CD4-positive, alpha-beta memory T cell (primary cell): ENCODE measurements at regions not wholly inside any gene's neighbourhood (a gene's known extent, or its start where the extent isn't known, plus 50 kb on each side); places are given as distances from the start of the nearest gene placed in this dataset.

ENCODE experiments used
- CTCF ChIA-PET: fragments of 350-600 bp; sonication (Branson Sonifier 250); formaldehyde crosslinking; loops from one replicate; lab custom pipeline; 2021; ENCODE audit warnings: inconsistent platforms; ENCODE audit not compliant: partially characterized antibody; lab: Charles Lee
- POLR2A ChIA-PET: fragments of 350-600 bp; sonication (Branson Sonifier 250); formaldehyde crosslinking; loops from one replicate; lab custom pipeline; 2021; ENCODE audit not compliant: partially characterized antibody; lab: Charles Lee
- DNase-seq, 5 donors: peaks; one replicate each; pipeline versions ENCODE4 v3.0.0 to v3.0.0-alpha.2; 2020 to 2022; ENCODE audit warnings: mixed read lengths in 1 of 5
- H3K27ac ChIP-seq: one replicate; pipeline ENCODE4 v1.7.0; 2013; ENCODE audit warnings: low read depth, low read length
- H3K27me3 ChIP-seq: 2 replicates; pipeline ENCODE4 v1.7.0; 2013; ENCODE audit warnings: mild to moderate bottlenecking, low read length, moderate library complexity; ENCODE audit not compliant: insufficient read depth
- H3K36me3 ChIP-seq: 2 replicates; pipeline ENCODE4 v1.7.0; 2013; ENCODE audit warnings: mild to moderate bottlenecking, low read length, moderate library complexity; ENCODE audit not compliant: insufficient read depth
- H3K4me1 ChIP-seq: 2 replicates; pipeline ENCODE4 v1.7.0; 2013; ENCODE audit warnings: mild to moderate bottlenecking, low read length, moderate library complexity; ENCODE audit not compliant: insufficient read depth
- H3K4me3 ChIP-seq, 2 donors: one replicate each; pipeline ENCODE4 v1.7.0; 2013; ENCODE audit warnings: low read length in 2 of 2, mild to moderate bottlenecking in 1 of 2
- H3K9me3 ChIP-seq, 2 donors: one replicate each; pipeline ENCODE4 v1.7.0; 2013; ENCODE audit warnings: low read length in 2 of 2, control low read depth in 1 of 2; ENCODE audit not compliant: control insufficient read depth in 1 of 2
- H3K27ac Mint-ChIP-seq, 7 donors: one replicate each; pipeline ENCODE4 v1.8.0; 2020 to 2021; ENCODE audit warnings: mixed read lengths in 7 of 7, mild to moderate bottlenecking in 6 of 7, inconsistent platforms in 3 of 7, moderate library complexity in 3 of 7
- H3K27me3 Mint-ChIP-seq, 2 donors: one replicate each; pipeline ENCODE4 v1.8.0; 2020 to 2021; ENCODE audit warnings: mixed read lengths in 2 of 2
- H3K36me3 Mint-ChIP-seq, 2 donors: one replicate each; pipeline ENCODE4 v1.8.0; 2020 to 2021; ENCODE audit warnings: mixed read lengths in 2 of 2, inconsistent platforms in 1 of 2, mild to moderate bottlenecking in 1 of 2
- H3K4me1 Mint-ChIP-seq, 4 donors: one replicate each; pipeline ENCODE4 v1.8.0; 2020 to 2021; ENCODE audit warnings: mixed read lengths in 4 of 4, mild to moderate bottlenecking in 1 of 4
- H3K4me3 Mint-ChIP-seq, 8 donors: one replicate each; pipeline ENCODE4 v1.8.0; 2020 to 2021; ENCODE audit warnings: mixed read lengths in 8 of 8, mild to moderate bottlenecking in 7 of 8, moderate library complexity in 6 of 8, inconsistent platforms in 3 of 8
- H3K9me3 Mint-ChIP-seq, 8 donors: one replicate each; pipeline ENCODE4 v1.8.0; 2020 to 2021; ENCODE audit warnings: mixed read lengths in 8 of 8, mild to moderate bottlenecking in 5 of 8, inconsistent platforms in 3 of 8, moderate library complexity in 1 of 8
- intact Hi-C: fragments of 100-400 bp; cut with micrococcal nuclease; formaldehyde crosslinking; loops from one replicate; pipeline ENCODE4 v1.15.1; 2023

DNA sequence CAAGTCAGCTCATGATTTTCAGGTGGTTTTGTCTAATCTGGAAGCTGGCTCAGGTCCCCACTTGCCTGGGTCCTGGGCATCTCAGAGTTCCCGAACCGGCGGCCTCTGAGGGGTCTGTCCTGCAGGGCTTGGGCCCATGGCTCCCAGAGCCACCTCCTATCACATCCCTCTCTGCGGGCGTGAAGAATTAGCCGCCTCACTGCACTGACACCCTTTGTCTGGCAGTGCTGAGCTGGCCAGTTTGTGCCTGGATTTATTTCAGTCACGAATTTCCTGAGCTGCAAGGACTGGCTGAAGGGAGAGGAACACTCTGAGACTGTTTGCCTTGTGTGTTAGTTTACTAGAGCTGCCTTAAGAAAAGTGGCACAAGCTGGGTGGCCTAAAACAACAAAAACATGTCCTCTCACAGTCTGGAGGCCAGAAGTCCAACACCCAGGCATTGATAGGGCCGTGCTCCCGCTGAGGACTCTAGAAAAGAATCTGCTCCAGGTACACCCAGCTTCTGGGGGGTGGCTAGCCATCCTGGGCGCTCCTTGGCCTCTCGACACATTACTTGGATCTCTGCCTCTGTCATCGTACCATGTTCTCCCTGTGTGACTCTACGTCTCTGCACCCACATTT lies 217.5 kb upstream of the DYNLRB2 start:
- ChIA-PET CTCF (no interaction called here), POLR2A (no interaction called here)
- Histone ChIP-seq H3K36me3 (no peaks in the 10 kb centered on the region), H3K27me3 (no peaks in the 10 kb centered on the region), H3K4me3 (no peak overlapping the region), H3K9me3 (no peaks in the 10 kb centered on the region), H3K4me1 (no peaks in the 10 kb centered on the region), H3K27ac (no peak overlapping the region)
- Mint-ChIP-seq H3K27ac (peak overlapping the region in 1 of 7 donors; percentile 5), H3K9me3 (peaks cover 0 to 3% (median 0%) of the 10 kb centered on the region in 8 donors), H3K36me3 (no peaks in the 10 kb centered on the region), H3K4me3 (no peak overlapping the region), H3K27me3 (peaks cover 16 to 17% of the 10 kb centered on the region in 2 donors), H3K4me1 (no peaks in the 10 kb centered on the region)
- intact Hi-C loops, result no loop called here
- DNase-seq, result no peak

DNA sequence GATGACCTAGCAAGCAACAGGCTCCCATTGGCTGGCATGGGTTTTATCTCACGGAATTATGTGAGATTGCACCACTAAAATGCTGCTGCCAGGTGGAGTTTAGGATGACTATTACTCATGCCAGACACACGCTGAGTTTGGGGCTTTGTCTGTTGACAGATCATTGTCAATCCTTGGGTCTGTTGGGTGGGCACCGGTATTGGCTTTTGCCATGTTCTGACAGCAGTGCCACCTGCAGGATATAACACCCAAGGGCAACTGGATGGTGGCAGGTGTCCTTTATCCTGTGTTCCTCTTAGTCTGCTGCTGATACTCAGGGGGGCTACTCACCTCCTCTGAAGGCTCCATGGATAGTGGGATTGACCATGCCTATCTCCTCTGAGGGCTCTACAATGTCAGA lies 221.6 kb upstream of the DYNLRB2 start:
- no peak for DNase-seq
- H3K4me1 Mint-ChIP-seq, result peaks cover 0 to 2% (median 0%) of the 10 kb centered on the region in 4 donors
- no peaks in the 10 kb centered on the region for H3K36me3 Mint-ChIP-seq
- peaks cover 20 to 23% of the 10 kb centered on the region in 2 donors for H3K27me3 Mint-ChIP-seq
- H3K27me3 ChIP-seq, result no peaks in the 10 kb centered on the region
- peaks cover 0 to 3% (median 0%) of the 10 kb centered on the region in 8 donors for H3K9me3 Mint-ChIP-seq
- H3K4me3 Mint-ChIP-seq, result no peak overlapping the region
- no peaks in the 10 kb centered on the region for H3K4me1 ChIP-seq
- H3K27ac Mint-ChIP-seq, result no peak overlapping the region
- intact Hi-C loops, result no loop called here
- no peaks in the 10 kb centered on the region for H3K9me3 ChIP-seq
- no peak overlapping the region for H3K27ac ChIP-seq
- H3K36me3 ChIP-seq, result no peaks in the 10 kb centered on the region
- ChIA-PET CTCF (no interaction called here), POLR2A (no interaction called here)
- H3K4me3 ChIP-seq, result no peak overlapping the region

DNA sequence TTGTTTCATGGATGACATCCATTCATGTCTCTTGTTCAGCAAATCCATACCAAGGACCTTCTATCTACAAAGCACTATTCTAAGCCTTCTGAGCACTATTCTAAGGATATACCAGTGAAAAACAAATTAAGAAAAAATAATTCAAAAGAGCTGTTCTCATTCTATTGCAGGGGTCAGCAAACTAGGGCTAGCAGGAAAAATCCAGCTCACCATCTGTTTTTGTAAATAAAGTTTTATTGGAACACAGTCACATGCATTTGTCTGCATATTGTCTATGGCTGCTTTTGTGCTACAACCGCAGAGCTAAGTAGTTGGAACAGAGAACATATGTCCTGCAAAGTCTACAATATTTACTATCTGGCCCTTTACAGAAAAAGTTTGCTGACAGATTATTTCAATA lies 222.7 kb upstream of the DYNLRB2 start:
- no peak overlapping the region for H3K4me3 ChIP-seq
- H3K27me3 ChIP-seq, result no peaks in the 10 kb centered on the region
- POLR2A ChIA-PET, result no interaction called here
- Mint-ChIP-seq H3K27ac (no peak overlapping the region), H3K27me3 (peaks cover 19 to 23% of the 10 kb centered on the region in 2 donors), H3K4me3 (no peak overlapping the region), H3K9me3 (peaks cover 0 to 3% (median 0%) of the 10 kb centered on the region in 8 donors), H3K4me1 (peaks cover 0 to 2% (median 0%) of the 10 kb centered on the region in 4 donors), H3K36me3 (no peaks in the 10 kb centered on the region)
- intact Hi-C loops, result no loop called here
- no peaks in the 10 kb centered on the region for H3K4me1 ChIP-seq
- CTCF ChIA-PET, result interaction anchor here (1.4 kb wide), 1 partner anchor 9 kb away, joined by 6 read pairs; no protein-coding TSS in a partner anchor
- H3K9me3 ChIP-seq, result no peaks in the 10 kb centered on the region
- no peak for DNase-seq
- no peaks in the 10 kb centered on the region for H3K36me3 ChIP-seq
- H3K27ac ChIP-seq, result no peak overlapping the region

DNA sequence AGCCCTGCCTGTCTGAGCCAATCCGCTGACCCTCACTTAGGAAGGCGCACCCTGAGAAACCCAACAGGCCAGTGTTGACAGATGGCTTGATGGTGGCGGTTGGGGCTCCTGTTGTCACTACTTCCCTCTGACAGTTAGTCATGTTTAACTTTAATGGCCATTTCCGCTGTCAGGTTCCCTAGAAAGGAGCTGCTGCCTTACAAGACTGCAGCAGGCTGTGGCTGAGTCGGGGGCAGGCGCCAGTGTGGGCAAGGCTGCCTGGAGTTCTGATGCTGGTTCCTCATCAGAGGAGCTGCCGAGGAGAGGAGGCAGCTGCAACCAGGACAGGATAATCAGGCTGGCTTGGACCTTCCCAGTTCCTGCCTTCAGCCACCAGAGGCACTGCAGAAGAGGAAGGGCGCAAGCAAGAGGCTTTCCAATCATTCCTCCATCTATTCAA lies 223.2 kb upstream of the DYNLRB2 start:
- Mint-ChIP-seq H3K27ac (peak overlapping the region in 1 of 7 donors; percentile 24), H3K9me3 (peaks cover 0 to 3% (median 0%) of the 10 kb centered on the region in 8 donors), H3K36me3 (no peaks in the 10 kb centered on the region), H3K4me1 (peaks cover 0 to 2% (median 0%) of the 10 kb centered on the region in 4 donors), H3K27me3 (peaks cover 20 to 26% of the 10 kb centered on the region in 2 donors), H3K4me3 (no peak overlapping the region)
- intact Hi-C loops, result no loop called here
- no peaks in the 10 kb centered on the region for H3K36me3 ChIP-seq
- H3K4me3 ChIP-seq, result no peak overlapping the region
- DNase-seq, result no peak
- no peaks in the 10 kb centered on the region for H3K4me1 ChIP-seq
- H3K27me3 ChIP-seq, result no peaks in the 10 kb centered on the region
- ChIA-PET POLR2A (no interaction called here), CTCF (interaction anchor here (1.4 kb wide), 1 partner anchor 8 kb away, joined by 6 read pairs; no protein-coding TSS in a partner anchor)
- no peaks in the 10 kb centered on the region for H3K9me3 ChIP-seq
- no peak overlapping the region for H3K27ac ChIP-seq

DNA sequence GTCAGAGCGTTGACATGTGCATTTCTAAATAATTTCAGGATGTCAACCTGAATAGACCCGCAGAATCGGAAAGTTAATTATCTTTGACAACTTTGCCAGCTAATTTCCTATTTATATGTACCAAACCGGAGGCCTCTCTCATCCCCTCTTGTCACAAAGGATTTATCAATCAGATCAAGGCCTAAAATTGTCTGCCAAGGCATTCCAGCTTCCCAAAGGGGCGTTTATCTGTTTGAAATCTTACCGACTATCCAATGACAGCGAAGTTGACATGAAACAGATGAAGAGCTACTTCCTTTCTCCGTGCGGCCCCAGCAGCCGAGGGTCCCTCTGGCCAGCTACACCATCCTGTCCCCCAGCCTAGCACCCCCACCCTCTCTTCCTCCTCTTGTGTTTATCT lies 223.7 kb upstream of the DYNLRB2 start:
- H3K4me3 Mint-ChIP-seq, result no peak overlapping the region
- Histone ChIP-seq H3K9me3 (no peaks in the 10 kb centered on the region), H3K4me1 (no peaks in the 10 kb centered on the region), H3K27me3 (no peaks in the 10 kb centered on the region), H3K36me3 (no peaks in the 10 kb centered on the region), H3K27ac (no peak overlapping the region), H3K4me3 (no peak overlapping the region)
- ChIA-PET POLR2A (no interaction called here), CTCF (interaction anchor here (1.0 kb wide), 1 partner anchor 26 kb away, joined by 3 read pairs; no protein-coding TSS in a partner anchor)
- H3K4me1 Mint-ChIP-seq, result peaks cover 0 to 2% (median 0%) of the 10 kb centered on the region in 4 donors
- peaks cover 0 to 3% (median 0%) of the 10 kb centered on the region in 8 donors for H3K9me3 Mint-ChIP-seq
- intact Hi-C loops, result no loop called here
- H3K27me3 Mint-ChIP-seq, result peaks cover 22 to 26% of the 10 kb centered on the region in 2 donors
- no peak overlapping the region for H3K27ac Mint-ChIP-seq
- no peak for DNase-seq
- H3K36me3 Mint-ChIP-seq, result no peaks in the 10 kb centered on the region

DNA sequence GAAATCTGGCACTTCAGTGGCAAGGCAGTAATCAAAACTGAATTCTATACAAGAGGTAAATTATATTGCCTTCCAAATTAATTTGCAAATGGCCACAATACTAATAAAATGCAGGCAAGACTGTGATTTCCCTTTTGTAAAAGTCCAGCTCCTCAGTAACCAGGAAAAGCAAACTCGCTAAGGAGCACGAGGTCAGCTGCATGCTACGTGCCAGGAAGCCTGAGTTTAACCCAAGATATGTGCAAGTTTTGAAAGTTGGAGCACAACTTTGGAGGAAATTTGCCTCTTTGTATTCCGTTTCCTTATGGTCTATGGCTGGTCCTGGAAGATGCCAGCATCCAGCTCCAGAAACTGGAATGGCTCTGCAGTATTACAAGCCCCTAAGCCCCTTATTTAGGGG lies 226.8 kb upstream of the DYNLRB2 start:
- Histone ChIP-seq H3K4me3 (no peak overlapping the region), H3K36me3 (no peaks in the 10 kb centered on the region), H3K4me1 (no peaks in the 10 kb centered on the region), H3K27me3 (no peaks in the 10 kb centered on the region), H3K9me3 (no peaks in the 10 kb centered on the region), H3K27ac (no peak overlapping the region)
- ChIA-PET POLR2A (no interaction called here), CTCF (no interaction called here)
- peaks cover 0 to 2% (median 0%) of the 10 kb centered on the region in 4 donors for H3K4me1 Mint-ChIP-seq
- no peaks in the 10 kb centered on the region for H3K36me3 Mint-ChIP-seq
- no peak for DNase-seq
- H3K9me3 Mint-ChIP-seq, result peaks cover 0 to 3% (median 0%) of the 10 kb centered on the region in 8 donors
- intact Hi-C loops, result no loop called here
- no peak overlapping the region for H3K27ac Mint-ChIP-seq
- H3K4me3 Mint-ChIP-seq, result no peak overlapping the region
- peaks cover 15 to 18% of the 10 kb centered on the region in 2 donors for H3K27me3 Mint-ChIP-seq

DNA sequence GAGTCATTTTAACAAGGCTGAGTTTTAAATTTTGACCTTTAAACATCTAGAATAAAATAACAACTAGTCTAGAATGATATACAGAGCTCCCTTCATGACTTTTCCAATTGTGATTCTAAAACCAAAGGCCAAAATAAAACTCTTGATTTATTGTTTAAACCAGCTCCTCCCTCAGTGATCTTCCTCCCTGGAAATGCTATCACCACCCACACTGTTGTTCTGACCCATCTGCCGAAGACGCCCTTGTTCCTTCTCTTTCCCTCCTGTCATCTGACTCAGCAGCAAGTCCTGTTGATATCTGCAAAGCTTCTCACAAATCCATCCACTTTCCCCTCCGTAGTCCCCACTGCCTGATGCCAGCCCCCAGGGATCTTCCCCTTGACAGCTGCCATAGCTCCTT lies 231.6 kb upstream of the DYNLRB2 start:
- ChIA-PET CTCF (interaction anchor here (2.7 kb wide), 1 partner anchor 9 kb away, joined by 6 read pairs; no protein-coding TSS in a partner anchor), POLR2A (no interaction called here)
- Histone ChIP-seq H3K4me3 (no peak overlapping the region), H3K36me3 (no peaks in the 10 kb centered on the region), H3K9me3 (no peaks in the 10 kb centered on the region), H3K27me3 (no peaks in the 10 kb centered on the region), H3K4me1 (no peaks in the 10 kb centered on the region), H3K27ac (no peak overlapping the region)
- intact Hi-C loops, result no loop called here
- no peak for DNase-seq
- Mint-ChIP-seq H3K27me3 (peaks cover 9 to 12% of the 10 kb centered on the region in 2 donors), H3K4me1 (no peaks in the 10 kb centered on the region), H3K9me3 (peaks cover 0 to 2% (median 0%) of the 10 kb centered on the region in 8 donors), H3K27ac (no peak overlapping the region), H3K4me3 (no peak overlapping the region), H3K36me3 (no peaks in the 10 kb centered on the region)
